HEK293 (cell line): ENCODE measurements at regions not wholly inside any gene's neighbourhood (a gene's known extent, or its start where the extent isn't known, plus 50 kb on each side); places are given as distances from the start of the nearest gene placed in this dataset.
A peak's percentile ranks its signal among the peaks of the same experiment; 100 is the strongest.

Experiments
- BCL11A ChIP-seq: fragments of 450-650 bp; formaldehyde crosslinking; IDR thresholded peaks from 2 replicates; pipeline ENCODE4 v1.5.1; 2016; ENCODE audit warnings: low read depth, missing biosample characterization, missing genetic modification characterization
- FEZF1 ChIP-seq: fragments of 450-650 bp; formaldehyde crosslinking; IDR thresholded peaks from 2 replicates; pipeline ENCODE4 v1.5.1; 2016; ENCODE audit warnings: missing biosample characterization, missing genetic modification characterization
- GLIS2 ChIP-seq: fragments of 450-650 bp; formaldehyde crosslinking; IDR thresholded peaks from 2 replicates; pipeline ENCODE4 v1.5.1; 2016; ENCODE audit warnings: missing biosample characterization, missing genetic modification characterization
- HIC1 ChIP-seq: fragments of 450-650 bp; formaldehyde crosslinking; IDR thresholded peaks from 2 replicates; pipeline ENCODE4 v1.5.1; 2016; ENCODE audit warnings: missing biosample characterization, missing genetic modification characterization
- HOXD13 ChIP-seq: sonication (generic); formaldehyde crosslinking; IDR thresholded peaks from 2 replicates; pipeline ENCODE4 v1.8.0; 2022; ENCODE audit warnings: missing genetic modification reagents, borderline replicate concordance
- IKZF3 ChIP-seq: fragments of 450-650 bp; IDR thresholded peaks from 2 replicates; pipeline ENCODE4 v1.5.0; 2018; ENCODE audit warnings: missing biosample characterization, mild to moderate bottlenecking, missing genetic modification characterization, moderate library complexity
- KLF7 ChIP-seq: fragments of 450-650 bp; formaldehyde crosslinking; IDR thresholded peaks from 2 replicates; pipeline ENCODE4 v1.5.1; 2016; ENCODE audit warnings: missing biosample characterization, missing genetic modification characterization, borderline replicate concordance
- REPIN1 ChIP-seq: fragments of 450-650 bp; formaldehyde crosslinking; IDR thresholded peaks from 2 replicates; pipeline ENCODE4 v1.5.1; 2017; ENCODE audit warnings: missing biosample characterization, missing genetic modification characterization, low read depth
- SALL2 ChIP-seq: fragments of 450-650 bp; formaldehyde crosslinking; IDR thresholded peaks from 2 replicates; pipeline ENCODE4 v1.5.0; 2017; ENCODE audit warnings: missing biosample characterization, mild to moderate bottlenecking, missing genetic modification characterization, borderline replicate concordance
- SCRT1 ChIP-seq: fragments of 450-650 bp; formaldehyde crosslinking; IDR thresholded peaks from 2 replicates; pipeline ENCODE4 v1.5.1; 2016; ENCODE audit warnings: missing biosample characterization, missing genetic modification characterization, borderline replicate concordance
- WT1 ChIP-seq: fragments of 450-650 bp; formaldehyde crosslinking; IDR thresholded peaks from 2 replicates; pipeline ENCODE4 v1.5.1; 2016; ENCODE audit warnings: missing biosample characterization, missing genetic modification characterization
- ZBTB10 ChIP-seq: fragments of 450-650 bp; formaldehyde crosslinking; IDR thresholded peaks from 2 replicates; pipeline ENCODE4 v1.5.1; 2016; ENCODE audit warnings: missing biosample characterization, missing genetic modification characterization
- ZBTB48 ChIP-seq: fragments of 450-650 bp; formaldehyde crosslinking; IDR thresholded peaks from 2 replicates; pipeline ENCODE4 v1.5.1; 2016; ENCODE audit warnings: missing biosample characterization, missing genetic modification characterization
- ZBTB8A ChIP-seq: fragments of 450-650 bp; formaldehyde crosslinking; IDR thresholded peaks from 2 replicates; pipeline ENCODE4 v1.5.1; 2016; ENCODE audit warnings: missing biosample characterization, missing genetic modification characterization
- ZEB2 ChIP-seq: fragments of 450-650 bp; formaldehyde crosslinking; IDR thresholded peaks from 2 replicates; pipeline ENCODE4 v1.5.1; 2016; ENCODE audit warnings: missing biosample characterization, missing genetic modification characterization
- ZFP37 ChIP-seq: fragments of 450-650 bp; formaldehyde crosslinking; IDR thresholded peaks from 2 replicates; pipeline ENCODE4 v1.5.1; 2016; ENCODE audit warnings: missing biosample characterization, missing genetic modification characterization
- ZNF146 ChIP-seq: fragments of 450-650 bp; formaldehyde crosslinking; IDR thresholded peaks from 2 replicates; pipeline ENCODE4 v1.5.1; 2016; ENCODE audit warnings: missing biosample characterization, missing genetic modification characterization
- ZNF19 ChIP-seq: fragments of 450-650 bp; formaldehyde crosslinking; IDR thresholded peaks from 2 replicates; pipeline ENCODE4; 2016; ENCODE audit warnings: missing biosample characterization, missing genetic modification characterization, low read depth
- ZNF335 ChIP-seq: fragments of 450-650 bp; formaldehyde crosslinking; conservative IDR thresholded peaks from 2 replicates; pipeline ENCODE4 v1.5.1; 2016; ENCODE audit warnings: missing biosample characterization, missing genetic modification characterization
- ZNF350 ChIP-seq: fragments of 450-650 bp; formaldehyde crosslinking; IDR thresholded peaks from 2 replicates; pipeline ENCODE4 v1.5.0; 2017; ENCODE audit warnings: missing biosample characterization, mild to moderate bottlenecking, missing genetic modification characterization
- ZNF362 ChIP-seq: fragments of 450-650 bp; formaldehyde crosslinking; IDR thresholded peaks from 2 replicates; pipeline ENCODE4 v1.5.1; 2016; ENCODE audit warnings: missing biosample characterization, missing genetic modification characterization
- ZNF366 ChIP-seq: fragments of 450-650 bp; formaldehyde crosslinking; conservative IDR thresholded peaks from 2 replicates; pipeline ENCODE4 v1.5.1; 2016; ENCODE audit warnings: missing biosample characterization, missing genetic modification characterization
- ZNF398 ChIP-seq: fragments of 450-650 bp; formaldehyde crosslinking; IDR thresholded peaks from 2 replicates; pipeline ENCODE4 v1.5.1; 2017; ENCODE audit warnings: missing biosample characterization, missing genetic modification characterization
- ZNF423 ChIP-seq: fragments of 450-650 bp; formaldehyde crosslinking; IDR thresholded peaks from 2 replicates; pipeline ENCODE4 v1.5.1; 2016; ENCODE audit warnings: missing biosample characterization, missing genetic modification characterization
- ZNF449 ChIP-seq: fragments of 450-650 bp; formaldehyde crosslinking; IDR thresholded peaks from 2 replicates; pipeline ENCODE4 v1.5.1; 2017; ENCODE audit warnings: missing biosample characterization, mild to moderate bottlenecking, missing genetic modification characterization, moderate library complexity
- ZNF530 ChIP-seq: fragments of 450-650 bp; formaldehyde crosslinking; IDR thresholded peaks from 2 replicates; pipeline ENCODE4 v1.5.1; 2016; ENCODE audit warnings: low read depth, missing biosample characterization, missing genetic modification characterization
- ZNF549 ChIP-seq: fragments of 450-650 bp; IDR thresholded peaks from 2 replicates; pipeline ENCODE4 v1.5.1; 2018; ENCODE audit warnings: missing biosample characterization, missing genetic modification characterization, mild to moderate bottlenecking, inconsistent platforms, moderate library complexity
- ZNF610 ChIP-seq: fragments of 450-650 bp; formaldehyde crosslinking; IDR thresholded peaks from 2 replicates; pipeline ENCODE4 v1.5.1; 2016; ENCODE audit warnings: missing biosample characterization, missing genetic modification characterization, borderline replicate concordance
- ZNF626 ChIP-seq: fragments of 450-650 bp; sonication (Bioruptor Pico); formaldehyde crosslinking; IDR thresholded peaks from 2 replicates; pipeline ENCODE4 v1.5.1; 2018; ENCODE audit warnings: missing biosample characterization, missing genetic modification characterization, inconsistent platforms
- ZNF768 ChIP-seq: fragments of 450-650 bp; formaldehyde crosslinking; IDR thresholded peaks from 2 replicates; pipeline ENCODE4 v1.5.1; 2018; ENCODE audit warnings: missing biosample characterization, mild to moderate bottlenecking, missing genetic modification characterization

GRCh38 chr18:27861539-27861938 is 315.4 kb downstream of the CDH2 start (continued):
- TF ChIP-seq FEZF1 (tag by site-specific recombination) (peak; percentile 74), WT1 (tag by site-specific recombination) (no peak), ZNF626 (tag by site-specific recombination) (no peak), ZEB2 (tag by site-specific recombination) (no peak), ZNF768 (tag by site-specific recombination) (no peak), ZNF366 (tag by site-specific recombination) (no peak), ZNF19 (tag by site-specific recombination) (no peak), ZBTB10 (tag by site-specific recombination) (no peak), ZNF530 (tag by site-specific recombination) (no peak), ZNF398 (tag by site-specific recombination) (no peak), ZNF335 (tag by site-specific recombination) (0 out of 2 replicates have a peak, but pooled peaks have one; percentile 29), ZNF423 (tag by site-specific recombination) (no peak), ZNF610 (tag by site-specific recombination) (no peak), GLIS2 (no peak), HIC1 (tag by site-specific recombination) (no peak), ZNF146 (tag by site-specific recombination) (no peak), ZNF362 (tag by site-specific recombination) (no peak), SCRT1 (tag by site-specific recombination) (no peak), ZFP37 (tag by site-specific recombination) (no peak), ZBTB8A (tag by site-specific recombination) (no peak), ZNF350 (tag by site-specific recombination) (no peak), HOXD13 (CRISPR knock-in tag) (no peak), IKZF3 (tag by site-specific recombination) (0 out of 2 replicates have a peak, but pooled peaks have one; percentile 22), ZBTB48 (tag by site-specific recombination) (peak; percentile 76), KLF7 (no peak), SALL2 (tag by site-specific recombination) (no peak), ZNF449 (tag by site-specific recombination) (no peak), BCL11A (no peak), REPIN1 (tag by site-specific recombination) (no peak), ZNF549 (tag by site-specific recombination) (no peak)
